ENCODE measurements at regions not wholly inside any gene's neighbourhood (a gene's known extent, or its start where the extent isn't known, plus 50 kb on each side); places are given as distances from the start of the nearest gene placed in this dataset.

DNA sequence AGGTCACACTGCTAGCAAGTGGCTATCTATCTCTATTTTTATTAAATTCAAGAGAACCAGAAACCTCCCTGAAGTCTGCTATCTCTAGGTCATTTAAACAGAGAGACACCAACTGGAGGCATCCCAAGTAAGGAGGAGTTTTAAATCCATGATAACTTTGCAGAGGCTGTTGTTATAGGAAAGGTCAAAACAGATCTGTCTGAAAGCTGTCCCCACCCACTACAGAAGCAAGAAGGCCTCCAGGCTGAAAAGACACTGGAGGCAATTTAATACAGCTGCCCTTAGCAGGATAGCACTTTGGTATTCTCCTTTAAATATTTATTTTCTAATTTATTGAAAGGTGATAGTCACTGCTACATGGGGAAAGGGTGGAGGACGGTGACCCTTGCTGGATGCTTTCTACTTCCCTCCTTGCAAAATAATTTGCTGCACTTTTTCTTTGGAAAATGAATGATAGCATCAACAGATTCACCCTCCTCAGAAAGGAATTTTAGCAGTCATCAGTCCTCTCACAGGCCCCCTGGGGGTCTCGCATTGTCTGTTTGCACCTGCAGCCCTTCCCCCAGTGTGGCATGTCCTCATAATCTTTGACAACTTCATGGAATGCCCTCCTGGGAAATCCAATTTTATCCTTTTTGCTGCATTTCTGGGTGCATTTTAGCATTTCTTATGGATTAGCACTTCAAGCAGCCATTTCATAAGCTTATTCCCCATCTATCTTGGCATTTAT lies 429.5 kb upstream of the TNP1 start:
- no peak for DNase-seq

DNA sequence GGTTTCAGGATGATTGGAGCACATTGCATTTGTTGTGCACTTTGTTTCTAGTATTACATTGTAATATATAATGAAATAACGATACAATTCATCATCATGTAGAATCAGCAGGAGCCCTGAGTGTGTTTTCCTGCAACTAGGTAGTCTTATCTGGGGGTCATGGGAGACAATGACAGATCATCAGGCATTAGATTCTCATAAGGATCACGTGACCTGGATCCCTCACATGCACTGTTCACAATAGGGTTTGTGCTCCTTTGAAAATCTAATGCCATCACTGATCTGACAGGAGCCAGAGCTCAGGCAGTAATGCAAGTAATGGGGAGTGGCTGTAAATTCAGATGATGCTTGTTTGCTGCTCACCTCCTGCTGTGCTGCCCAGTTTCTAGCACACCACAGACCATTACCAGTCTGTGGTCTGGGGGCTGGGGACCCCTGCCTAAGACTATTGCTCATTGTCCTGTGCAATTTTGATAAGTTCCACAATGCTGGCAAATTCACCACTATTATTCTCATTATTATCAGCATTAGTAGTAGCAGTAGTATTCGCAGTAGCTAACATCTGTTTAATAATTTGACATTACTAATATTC lies 428.7 kb upstream of the TNP1 start:
- no peak for DNase-seq

DNA sequence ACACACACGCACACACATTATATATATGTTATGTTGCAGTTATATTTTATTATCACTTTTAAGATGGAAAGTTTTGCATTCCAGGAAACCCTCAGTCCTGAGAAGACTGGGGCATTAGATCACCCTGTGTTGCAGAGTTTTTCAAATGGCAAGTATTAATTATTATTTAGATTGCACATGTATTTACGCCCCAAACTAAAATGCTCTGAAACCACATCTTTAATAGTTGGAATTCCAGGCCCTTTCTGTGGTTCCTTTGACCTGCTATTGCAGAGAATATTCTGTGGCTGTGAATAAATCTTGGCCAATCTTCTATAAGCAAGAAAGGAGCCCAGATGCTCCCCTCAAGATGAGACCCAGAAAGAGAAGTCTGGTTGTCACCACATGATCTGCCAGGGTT lies 427.0 kb upstream of the TNP1 start:
- DNase-seq = no peak

DNA sequence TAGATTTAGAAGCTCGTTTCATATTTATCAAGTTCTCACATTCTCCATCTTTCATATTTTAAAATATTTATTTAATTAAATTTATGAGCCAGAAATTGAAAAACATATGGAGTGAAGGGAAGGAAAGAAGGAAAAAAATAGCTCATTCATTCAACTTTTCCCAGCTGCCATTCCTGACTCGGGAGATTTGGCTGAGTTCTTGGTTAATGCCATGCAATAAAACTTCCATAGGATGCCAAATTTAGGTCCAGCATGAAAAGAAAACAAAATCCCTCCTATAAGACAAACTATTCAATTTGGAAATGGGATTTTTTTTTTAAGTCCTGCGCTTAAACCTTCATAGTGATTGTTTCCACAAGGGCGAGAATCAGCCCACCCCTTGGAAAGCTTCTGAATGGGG lies 426.1 kb upstream of the TNP1 start:
- DNase-seq = no peak

DNA sequence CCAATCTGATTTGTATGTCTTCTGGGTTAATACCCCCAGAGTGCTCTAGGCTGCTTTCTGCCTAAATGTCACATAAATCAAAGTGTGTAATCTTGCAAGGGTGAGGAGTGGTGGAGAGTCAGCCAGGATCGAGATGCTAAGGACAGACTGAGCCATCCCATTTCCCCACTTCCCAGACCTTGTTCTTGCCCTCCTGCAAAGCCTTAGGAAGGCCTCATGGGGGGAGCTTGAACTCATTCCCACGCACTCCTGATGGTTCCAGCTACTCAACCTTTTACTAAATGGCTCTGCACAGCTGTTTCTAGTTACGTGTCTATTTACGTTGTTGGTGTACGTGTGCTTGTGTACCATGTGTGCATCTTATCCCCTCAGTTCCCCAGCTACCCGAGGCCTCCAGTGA lies 423.6 kb upstream of the TNP1 start:
- no peak for DNase-seq

DNA sequence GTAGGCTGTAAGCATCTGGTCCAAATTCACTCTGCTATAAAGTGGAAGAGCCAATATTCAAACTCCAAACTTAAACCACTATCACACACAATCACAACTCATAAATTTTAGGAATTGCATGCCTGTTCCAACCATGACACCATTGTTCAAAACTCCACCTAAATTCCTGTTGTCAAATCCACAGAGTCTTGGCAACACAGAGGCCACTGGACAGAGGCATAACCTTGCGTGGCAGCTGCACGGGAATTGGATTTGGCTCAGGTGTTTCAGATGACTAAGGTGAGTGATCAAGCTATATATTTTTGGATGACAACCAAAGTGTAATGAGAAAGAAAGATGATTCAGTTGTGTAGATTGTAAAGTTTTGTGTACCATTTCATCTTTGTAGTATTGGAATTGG lies 422.7 kb upstream of the TNP1 start:
- DNase-seq = no peak

DNA sequence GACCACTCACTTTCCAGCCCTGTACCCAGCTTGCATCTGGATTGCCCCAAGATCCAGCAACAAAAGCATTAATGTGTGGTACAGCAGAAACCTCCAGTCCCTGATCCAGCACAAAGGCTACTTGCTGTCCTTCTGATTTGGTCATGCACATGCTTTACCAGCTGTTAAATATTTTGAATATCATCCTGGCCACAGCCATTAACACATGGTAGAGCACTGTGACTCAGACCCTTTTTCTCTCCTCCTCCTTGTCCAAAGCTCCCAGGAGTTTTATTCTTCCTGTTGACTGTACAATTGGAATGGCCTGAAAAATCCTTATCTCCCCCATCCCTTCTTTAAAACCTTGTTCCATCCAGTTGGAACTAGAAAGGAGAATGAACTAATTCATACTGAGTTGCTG lies 419.7 kb upstream of the TNP1 start:
- no peak for DNase-seq

DNA sequence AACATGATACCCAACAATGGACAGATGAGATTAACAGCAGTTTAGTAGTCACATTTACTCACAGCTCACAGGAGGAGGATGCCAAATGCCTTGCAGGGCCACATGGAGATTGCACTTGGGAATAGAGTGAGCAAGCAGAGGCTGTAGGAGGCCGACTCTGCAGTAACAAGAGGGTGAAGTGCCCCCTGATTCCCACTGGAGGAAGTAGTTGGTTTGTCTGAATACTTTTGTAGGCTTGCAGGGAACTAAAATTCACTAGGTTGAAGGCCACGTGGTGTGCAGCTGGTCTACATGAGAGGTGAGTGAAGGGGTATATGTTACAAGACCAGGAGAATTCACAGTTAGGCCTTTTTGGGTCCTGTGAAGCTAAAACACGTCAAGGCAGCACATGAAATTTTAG lies 419.3 kb upstream of the TNP1 start:
- no peak for DNase-seq

DNA sequence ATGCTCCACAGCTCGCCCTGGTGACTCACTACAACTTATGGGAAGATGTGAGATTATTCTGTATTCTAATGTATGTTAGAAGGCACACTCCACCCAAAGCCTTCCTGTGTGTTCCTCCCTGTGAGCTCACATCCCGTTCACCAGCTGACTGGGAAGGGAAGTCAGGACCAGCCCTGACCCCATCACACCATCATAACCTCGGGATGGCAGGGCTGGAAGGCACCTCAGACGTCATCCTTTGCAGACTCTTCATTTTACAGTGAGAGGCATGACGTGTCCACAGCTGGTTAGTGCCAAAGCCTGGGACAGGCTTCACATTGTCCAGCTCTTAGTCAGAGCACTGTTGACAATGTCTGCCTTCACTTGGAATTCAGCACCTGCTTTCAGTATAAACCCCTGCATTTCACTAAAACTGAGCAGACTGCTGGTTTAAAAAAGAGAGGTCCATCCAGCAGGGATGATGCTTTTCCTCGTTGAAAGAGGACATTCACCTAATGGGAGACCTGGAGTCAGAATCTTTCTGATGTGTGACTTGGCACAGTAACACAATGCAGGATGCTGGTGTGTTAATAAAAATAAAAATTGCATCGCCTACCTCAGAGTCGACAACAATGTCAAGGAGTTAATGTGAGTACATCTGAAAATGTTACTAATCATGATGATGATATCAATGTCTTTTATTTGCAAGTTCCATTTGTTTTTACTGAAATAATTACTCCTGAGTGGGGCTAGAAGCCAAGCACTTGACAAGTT lies 418.0 kb upstream of the TNP1 start:
- DNase-seq = no peak

DNA sequence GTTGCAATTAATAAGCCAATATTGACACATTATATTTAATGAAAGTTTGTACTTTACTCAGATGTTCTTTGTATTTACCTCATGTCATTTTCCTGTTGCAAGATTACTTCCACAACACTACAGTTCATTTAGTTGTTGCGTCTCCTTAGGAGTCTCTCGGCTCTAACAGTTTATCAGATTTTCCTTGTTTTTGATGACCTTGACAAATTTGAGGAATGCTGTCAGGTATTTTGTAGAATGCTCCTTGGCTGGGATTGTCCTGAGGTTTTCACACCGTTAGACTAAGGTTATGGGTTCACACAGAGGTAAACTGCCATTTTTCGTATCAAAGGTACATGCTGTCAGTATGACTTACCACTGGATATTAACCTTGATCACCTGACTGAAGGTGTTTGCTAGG lies 416.6 kb upstream of the TNP1 start:
- DNase-seq = no peak

DNA sequence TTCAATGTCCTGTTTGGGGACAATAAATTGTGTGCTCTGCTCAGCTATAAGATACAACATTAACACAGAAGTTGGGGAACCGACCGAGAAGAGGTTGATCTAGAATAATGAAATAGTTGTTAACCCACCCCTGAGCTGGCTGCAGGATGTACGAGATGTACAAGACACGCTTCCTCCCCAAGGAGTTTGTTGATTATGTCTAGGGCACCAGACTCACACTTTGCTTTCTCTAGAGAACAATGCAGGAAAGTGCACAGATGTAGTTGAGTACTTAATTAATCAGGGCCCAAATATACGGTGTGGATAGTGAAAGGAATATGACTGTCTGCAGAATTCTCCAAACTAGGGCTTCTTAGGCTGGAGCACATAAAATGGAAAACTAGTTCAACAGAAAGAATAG lies 415.2 kb upstream of the TNP1 start:
- DNase-seq = no peak

DNA sequence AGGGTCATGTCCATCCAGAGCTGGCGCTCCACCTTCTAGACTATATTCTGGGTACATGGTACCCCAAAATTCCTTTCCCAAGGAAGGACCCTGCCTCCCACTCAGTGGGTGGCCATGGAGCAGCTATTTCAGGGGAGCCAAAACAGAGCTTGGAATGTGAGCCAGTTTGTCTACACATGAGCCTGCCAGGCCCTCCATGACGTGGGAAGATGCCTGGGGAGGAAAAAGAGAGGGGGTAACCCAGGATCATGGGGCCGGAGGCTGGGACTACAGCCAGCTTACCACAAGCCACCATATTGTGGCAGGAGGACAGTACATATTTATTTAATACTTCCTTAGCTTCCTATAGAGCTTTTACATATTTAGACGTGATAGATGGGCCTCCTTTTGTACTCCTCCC lies 414.7 kb upstream of the TNP1 start:
- DNase-seq = no peak

DNA sequence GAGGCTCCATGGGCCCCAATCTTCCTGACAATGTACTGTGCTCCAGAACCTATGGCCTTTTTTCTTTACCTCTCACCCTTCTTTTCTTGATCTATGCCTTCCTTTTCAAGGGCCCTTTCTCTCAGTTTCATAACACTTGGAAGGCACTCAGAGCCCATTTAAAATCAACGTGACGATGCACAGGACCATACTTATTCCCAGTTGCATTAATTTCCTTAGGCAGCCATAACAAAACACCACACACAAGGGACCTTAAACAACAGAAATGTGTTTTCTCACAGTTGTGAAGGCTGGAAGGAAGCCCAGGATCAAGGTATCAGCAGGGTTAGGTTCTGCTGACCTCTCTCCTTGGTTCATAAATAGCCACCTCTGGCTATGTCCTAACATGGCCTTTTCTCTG lies 414.0 kb upstream of the TNP1 start:
- no peak for DNase-seq

DNA sequence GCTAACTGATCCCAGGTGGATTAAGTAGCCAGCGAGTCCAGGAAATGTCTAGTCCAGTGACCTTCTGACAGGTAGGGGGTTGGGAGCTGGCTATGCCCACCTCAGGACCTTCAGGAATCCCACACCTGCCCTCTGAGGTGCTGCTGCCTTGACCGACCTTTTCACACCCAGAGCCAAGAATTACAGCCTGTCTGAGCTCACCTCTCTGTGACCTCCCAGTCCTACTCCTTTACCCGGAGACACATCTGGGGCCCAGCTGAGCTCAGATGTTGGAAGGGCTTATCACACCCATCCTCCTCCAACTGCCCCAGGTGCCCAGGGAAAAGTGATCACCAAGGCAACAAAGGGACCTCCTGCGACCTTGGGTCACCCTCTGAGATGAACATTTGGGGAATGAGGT lies 413.3 kb upstream of the TNP1 start:
- no peak for DNase-seq

DNA sequence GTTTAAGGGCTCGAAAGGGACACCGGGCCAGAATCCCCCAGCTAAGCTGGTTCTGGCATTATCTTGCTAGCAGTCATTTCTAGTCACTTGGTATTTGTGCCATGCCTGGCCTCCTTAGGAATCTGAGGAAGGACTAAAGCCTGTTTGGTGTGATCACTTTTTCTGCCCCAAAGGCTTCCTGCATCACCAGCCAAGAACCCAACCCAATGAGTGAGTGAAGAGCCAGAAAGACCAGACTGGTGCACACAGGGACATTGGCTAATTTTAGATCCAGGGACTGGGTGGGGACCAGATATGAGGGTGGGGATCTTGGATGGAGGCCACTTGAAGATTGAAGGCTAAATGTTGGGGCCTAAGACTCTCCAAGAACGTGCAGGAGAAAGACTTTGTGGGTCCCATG lies 411.9 kb upstream of the TNP1 start:
- no peak for DNase-seq

DNA sequence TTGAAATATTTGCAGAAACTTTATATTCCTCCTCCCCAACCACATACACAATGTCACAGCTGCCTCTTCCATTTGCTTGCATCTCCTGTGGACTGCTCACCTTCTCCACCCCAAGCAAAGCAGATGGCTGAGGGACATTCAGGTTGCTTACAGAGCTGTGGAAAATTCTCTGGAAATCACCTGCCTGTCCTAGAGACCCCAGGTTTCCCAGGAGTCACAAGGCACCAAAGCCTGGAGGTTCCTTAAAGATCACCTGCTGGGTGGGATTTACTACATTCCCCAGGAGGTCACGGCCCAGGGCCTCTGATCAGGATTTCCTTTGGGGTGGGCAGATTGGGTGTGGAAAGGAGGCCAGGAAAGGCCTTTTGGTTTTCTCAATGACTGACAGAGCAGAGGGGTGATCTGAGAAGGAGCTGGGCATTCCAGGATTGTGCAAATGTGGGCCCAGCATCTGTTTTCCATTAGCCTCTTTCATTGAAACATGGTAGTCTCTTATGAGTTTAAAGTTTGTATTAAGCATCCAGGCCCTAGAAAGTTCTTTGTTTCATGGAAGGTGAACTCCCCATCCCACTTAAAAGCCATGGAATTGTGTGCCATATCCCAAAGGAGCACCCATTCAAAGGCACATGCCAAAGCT lies 410.7 kb upstream of the TNP1 start:
- DNase-seq = no peak

DNA sequence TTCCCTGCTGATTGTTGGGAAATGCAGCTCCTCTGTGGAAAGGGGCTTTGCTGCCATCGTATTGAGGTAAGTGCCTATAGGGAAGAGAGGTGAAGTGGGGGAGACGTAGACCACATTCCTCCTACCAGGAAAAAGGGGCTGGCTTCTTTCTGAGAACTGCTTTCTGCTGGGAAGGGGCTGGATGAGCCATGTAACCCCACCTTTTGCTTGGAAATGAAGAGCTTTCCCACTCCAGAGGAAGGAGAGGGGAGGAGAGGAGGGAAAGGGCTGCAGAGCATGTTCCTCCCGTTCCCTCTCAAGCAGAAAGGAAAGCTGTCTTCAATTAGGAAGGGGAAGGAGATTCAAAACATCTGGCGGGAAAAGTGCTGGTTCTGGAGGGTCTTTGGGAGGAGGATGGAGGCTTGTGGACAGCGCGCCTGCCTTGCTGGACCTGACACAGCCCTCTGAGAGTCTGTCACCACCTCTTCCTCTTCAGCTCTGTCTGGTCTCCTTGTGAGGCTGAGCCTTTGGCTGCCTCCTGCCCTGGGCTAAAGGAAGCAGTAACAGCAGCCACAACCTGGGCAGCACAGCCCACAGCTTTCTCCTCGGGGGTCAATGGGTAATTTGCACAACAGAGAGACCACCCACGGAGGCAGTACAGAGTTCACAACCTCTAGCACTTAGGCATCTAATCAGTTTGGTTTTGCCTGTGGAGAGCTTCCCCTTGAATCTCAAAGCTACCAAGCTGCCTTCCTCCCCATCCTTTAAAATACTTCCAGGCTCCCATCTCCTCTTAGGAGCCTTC lies 410.0 kb upstream of the TNP1 start:
- no peak for DNase-seq

DNA sequence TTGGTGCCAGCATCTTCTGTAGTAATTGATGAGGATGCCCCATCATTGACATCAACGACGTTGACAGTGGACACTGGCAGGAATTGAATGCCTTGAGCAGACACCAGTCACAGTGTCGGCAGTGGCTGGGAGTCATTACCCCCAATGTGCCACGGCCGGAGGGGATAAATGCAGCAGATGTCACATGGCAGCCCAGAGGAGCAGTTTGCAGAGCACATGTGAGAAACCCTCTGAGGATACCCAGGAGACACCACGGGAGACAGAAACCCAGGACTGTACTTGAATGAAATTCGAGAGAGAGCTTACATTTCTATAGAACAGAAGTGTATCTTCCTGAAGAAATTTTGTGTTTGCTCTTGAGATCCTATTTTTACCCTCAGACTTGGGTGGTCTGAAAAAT lies 409.1 kb upstream of the TNP1 start:
- no peak for DNase-seq

DNA sequence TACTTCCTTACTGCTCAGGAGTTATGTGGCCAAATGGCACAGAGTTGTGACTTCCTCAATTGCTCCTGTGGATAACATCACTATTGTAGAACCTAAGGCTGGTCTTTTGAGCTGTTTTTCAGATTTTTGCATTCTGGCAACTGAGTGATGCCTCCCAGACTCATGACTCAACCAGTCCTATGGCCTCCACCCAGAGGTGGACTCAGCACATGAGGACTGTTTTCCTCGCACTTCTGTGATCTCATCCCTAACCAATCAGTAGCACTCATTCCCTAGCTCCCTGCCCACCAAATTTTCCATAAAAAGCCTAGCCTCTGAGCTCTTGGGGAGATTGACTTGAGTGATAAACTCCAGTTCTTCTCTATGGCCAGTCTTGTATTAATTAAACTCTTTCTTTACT lies 407.9 kb upstream of the TNP1 start:
- DNase-seq = no peak

DNA sequence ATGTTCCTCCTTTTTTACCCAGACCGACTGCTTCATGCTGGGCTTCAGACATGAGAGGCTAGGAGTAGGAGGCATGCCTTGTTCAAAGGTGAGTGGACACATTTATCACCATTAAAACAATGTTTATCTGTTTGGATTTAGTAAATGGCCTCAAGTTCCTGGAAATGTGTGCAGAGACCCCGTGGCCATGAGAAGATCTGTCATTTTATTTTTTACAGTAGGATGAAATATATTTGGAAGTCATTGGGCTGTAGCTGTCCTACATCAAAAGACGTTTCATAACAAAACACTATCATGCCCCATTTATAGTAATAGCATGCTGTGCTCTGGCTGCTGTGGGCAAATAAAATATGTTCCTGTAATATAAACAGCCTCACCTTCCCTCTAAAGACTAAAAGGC lies 403.9 kb upstream of the TNP1 start:
- DNase-seq = no peak

DNA sequence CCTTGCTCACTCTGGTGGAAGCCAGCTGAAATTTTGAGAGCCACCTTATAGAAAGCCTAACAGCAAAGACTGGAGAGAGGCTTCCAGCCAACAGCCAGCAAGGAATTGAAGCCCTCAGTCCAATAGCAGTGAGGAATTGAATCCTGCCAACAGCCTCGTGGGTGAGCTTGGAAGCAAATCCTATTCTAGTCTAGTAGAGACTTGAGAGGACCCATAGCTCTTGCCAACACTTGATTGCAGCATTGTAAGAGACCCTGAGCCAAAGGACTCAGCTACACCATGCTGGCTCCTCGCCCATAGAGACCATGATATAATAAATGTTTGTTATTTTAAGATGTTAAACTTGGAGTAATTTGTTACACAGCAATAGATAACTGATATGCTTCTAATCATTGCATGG lies 403.0 kb upstream of the TNP1 start:
- DNase-seq = no peak

DNA sequence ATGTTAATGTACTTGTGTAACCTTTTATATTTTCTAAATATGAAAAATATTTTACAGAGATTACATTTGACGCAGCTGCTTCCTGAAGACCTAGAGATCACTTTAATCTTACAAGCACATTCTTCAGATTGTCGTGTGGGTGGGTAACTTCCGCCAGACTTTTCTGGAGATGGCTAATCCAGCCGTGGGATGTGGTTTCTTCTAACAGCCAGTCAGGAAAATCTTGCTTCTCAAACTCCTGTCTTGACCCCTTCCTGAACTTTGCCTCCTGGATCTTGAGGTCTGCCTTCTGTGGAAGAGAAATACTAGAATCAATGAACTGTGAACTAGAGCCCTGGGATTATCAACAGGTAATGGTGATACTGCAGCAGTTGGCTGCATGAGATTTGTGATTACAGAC lies 401.6 kb upstream of the TNP1 start:
- no peak for DNase-seq

DNA sequence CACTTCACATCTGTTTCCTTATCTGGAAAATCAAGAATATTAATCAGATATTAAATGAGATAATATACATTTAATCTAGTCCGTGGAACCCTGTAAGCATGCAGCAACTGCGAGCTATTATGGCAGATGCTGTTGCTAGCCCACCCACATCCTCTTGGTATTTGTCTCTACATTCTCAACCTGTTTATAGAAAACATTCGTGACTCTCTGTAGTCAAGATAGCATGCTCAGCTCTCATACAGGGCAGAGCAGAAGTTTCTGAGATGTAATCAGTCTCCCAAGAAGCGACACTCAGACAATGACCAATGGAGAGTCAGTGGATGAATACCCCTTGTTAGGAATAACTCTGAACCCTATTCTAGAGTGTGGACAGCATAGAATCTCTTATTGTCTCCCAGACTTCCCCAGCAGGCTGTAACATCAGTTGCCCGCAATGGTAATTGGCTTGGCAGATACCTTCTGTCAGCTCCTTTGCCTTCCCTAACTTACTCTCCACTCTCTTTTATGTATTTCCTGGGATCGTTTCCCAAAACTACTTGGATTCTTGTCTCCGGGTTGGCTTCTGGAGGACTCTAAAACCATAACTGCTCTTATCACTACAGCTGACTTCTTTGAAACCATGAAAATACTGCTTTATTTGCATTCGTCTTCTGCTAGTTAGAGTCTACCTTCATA lies 400.7 kb upstream of the TNP1 start:
- no peak for DNase-seq

Data from CD4-positive, alpha-beta T cell treated with Interleukin-10 for 1 hour (primary cell).